ENCODE measurements at regions not wholly inside any gene's neighbourhood (a gene's known extent, or its start where the extent isn't known, plus 50 kb on each side); places are given as distances from the start of the nearest gene placed in this dataset.

DNA sequence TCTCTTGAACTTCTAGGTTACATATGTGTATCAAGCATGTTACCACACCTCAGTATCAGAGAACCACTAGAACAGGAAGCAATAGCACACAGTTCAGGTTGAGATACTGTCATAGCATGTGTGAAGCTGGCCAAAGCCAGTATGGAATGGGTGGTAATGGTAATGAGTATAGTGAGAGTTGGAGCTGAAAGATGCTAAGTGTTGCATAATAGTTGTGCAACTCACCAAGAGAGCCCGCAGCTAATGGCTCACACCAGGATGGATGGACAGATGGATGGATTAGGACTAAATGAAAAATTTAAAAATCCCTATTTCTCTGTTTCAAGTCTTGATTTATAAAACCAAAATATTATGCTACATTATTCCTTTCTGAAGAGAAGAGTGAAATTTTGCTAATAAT, 53.4 kb upstream of the KCNN2 start:
- Histone ChIP-seq H3K4me3 (ENCODE audit: low read depth in 2 of 2, low read length in 2 of 2) (no peak overlapping the region), H3K27ac (ENCODE audit: low read length) (no peak overlapping the region), H3K27me3 (ENCODE audit: control insufficient read depth, insufficient read depth, low read length) (no peaks in the 10 kb centered on the region), H3K9me3 (ENCODE audit: control insufficient read depth, insufficient read depth, low read depth, low read length) (no peaks in the 10 kb centered on the region), H3K36me3 (ENCODE audit: control insufficient read depth, insufficient read depth, low read length) (no peaks in the 10 kb centered on the region), H3K4me1 (ENCODE audit: control insufficient read depth, insufficient read depth, low read length) (no peaks in the 10 kb centered on the region)
- ATAC-seq, result no peak
- intact Hi-C loops (cut with micrococcal nuclease; ENCODE audit: unreplicated experiment), result no loop called here
- POLR2A ChIA-PET, result no interaction called here
- CTCF ChIA-PET, result interaction anchor here (0.5 kb wide), 1 partner anchor 469 kb away, joined by 4 read pairs; no protein-coding TSS in a partner anchor
- in situ Hi-C loops (cut with HindIII; ENCODE audit: low pct_unique_long_range_greater_than_20kb, low sequenced_read_pairs), result no loop called here
- BruUV-seq (replicated peaks), result no TSS peak
- no peak for DNase-seq (ENCODE audit: low read depth, low spot score)
- no peak for TF ChIP-seq SIN3A (IDR thresholded peaks at IDR 0.05; ENCODE audit: borderline replicate concordance, insufficient read depth, low read depth, low read length)
- TF ChIP-seq, protein P1, sequence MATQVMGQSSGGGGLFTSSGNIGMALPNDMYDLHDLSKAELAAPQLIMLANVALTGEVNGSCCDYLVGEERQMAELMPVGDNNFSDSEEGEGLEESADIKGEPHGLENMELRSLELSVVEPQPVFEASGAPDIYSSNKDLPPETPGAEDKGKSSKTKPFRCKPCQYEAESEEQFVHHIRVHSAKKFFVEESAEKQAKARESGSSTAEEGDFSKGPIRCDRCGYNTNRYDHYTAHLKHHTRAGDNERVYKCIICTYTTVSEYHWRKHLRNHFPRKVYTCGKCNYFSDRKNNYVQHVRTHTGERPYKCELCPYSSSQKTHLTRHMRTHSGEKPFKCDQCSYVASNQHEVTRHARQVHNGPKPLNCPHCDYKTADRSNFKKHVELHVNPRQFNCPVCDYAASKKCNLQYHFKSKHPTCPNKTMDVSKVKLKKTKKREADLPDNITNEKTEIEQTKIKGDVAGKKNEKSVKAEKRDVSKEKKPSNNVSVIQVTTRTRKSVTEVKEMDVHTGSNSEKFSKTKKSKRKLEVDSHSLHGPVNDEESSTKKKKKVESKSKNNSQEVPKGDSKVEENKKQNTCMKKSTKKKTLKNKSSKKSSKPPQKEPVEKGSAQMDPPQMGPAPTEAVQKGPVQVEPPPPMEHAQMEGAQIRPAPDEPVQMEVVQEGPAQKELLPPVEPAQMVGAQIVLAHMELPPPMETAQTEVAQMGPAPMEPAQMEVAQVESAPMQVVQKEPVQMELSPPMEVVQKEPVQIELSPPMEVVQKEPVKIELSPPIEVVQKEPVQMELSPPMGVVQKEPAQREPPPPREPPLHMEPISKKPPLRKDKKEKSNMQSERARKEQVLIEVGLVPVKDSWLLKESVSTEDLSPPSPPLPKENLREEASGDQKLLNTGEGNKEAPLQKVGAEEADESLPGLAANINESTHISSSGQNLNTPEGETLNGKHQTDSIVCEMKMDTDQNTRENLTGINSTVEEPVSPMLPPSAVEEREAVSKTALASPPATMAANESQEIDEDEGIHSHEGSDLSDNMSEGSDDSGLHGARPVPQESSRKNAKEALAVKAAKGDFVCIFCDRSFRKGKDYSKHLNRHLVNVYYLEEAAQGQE (IDR thresholded peaks at IDR 0.05; ENCODE audit: insufficient read depth in 1 of 2, low read depth in 2 of 2, low read length in 1 of 2), result no peak
- TF ChIP-seq TCF7L2 (IDR thresholded peaks at IDR 0.05; ENCODE audit: low read depth, low read length), result no peak
- no peak for TF ChIP-seq POLR2AphosphoS5 (IDR thresholded peaks at IDR 0.05; ENCODE audit: low read depth, low read length)
- TF ChIP-seq, protein P2, sequence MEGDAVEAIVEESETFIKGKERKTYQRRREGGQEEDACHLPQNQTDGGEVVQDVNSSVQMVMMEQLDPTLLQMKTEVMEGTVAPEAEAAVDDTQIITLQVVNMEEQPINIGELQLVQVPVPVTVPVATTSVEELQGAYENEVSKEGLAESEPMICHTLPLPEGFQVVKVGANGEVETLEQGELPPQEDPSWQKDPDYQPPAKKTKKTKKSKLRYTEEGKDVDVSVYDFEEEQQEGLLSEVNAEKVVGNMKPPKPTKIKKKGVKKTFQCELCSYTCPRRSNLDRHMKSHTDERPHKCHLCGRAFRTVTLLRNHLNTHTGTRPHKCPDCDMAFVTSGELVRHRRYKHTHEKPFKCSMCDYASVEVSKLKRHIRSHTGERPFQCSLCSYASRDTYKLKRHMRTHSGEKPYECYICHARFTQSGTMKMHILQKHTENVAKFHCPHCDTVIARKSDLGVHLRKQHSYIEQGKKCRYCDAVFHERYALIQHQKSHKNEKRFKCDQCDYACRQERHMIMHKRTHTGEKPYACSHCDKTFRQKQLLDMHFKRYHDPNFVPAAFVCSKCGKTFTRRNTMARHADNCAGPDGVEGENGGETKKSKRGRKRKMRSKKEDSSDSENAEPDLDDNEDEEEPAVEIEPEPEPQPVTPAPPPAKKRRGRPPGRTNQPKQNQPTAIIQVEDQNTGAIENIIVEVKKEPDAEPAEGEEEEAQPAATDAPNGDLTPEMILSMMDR (IDR thresholded peaks at IDR 0.05), result no peak

DNA sequence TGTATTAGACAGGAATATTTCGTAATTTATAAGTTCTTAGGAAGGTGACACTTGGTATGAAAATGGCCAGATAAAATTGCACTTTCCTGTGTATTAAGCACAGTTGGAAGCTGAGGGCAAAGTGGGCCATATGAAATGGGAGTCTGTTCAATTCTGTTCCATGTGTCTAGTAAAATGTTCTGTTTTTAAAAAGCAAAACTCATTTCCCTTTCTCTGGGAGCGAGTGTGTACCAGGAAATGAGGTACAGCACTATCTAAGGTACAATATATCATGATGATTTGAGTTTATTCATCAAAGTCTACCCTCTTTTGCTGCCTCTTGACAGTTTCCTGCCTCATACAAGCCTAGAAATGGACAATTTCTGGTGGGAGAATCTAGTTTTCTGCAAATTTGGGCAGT, 51.2 kb upstream of the KCNN2 start:
- H3K36me3 ChIP-seq (ENCODE audit: control insufficient read depth, insufficient read depth, low read length), result no peaks in the 10 kb centered on the region
- H3K27ac ChIP-seq (ENCODE audit: low read length), result no peak overlapping the region
- no peak overlapping the region for H3K4me3 ChIP-seq (ENCODE audit: low read depth in 2 of 2, low read length in 2 of 2)
- intact Hi-C loops (cut with micrococcal nuclease; ENCODE audit: unreplicated experiment), result no loop called here
- DNase-seq (ENCODE audit: low read depth, low spot score) (no peak), ATAC-seq (no peak)
- in situ Hi-C loops (cut with HindIII; ENCODE audit: low pct_unique_long_range_greater_than_20kb, low sequenced_read_pairs), result no loop called here
- H3K4me1 ChIP-seq (ENCODE audit: control insufficient read depth, insufficient read depth, low read length), result no peaks in the 10 kb centered on the region
- H3K27me3 ChIP-seq (ENCODE audit: control insufficient read depth, insufficient read depth, low read length), result no peaks in the 10 kb centered on the region
- no peaks in the 10 kb centered on the region for H3K9me3 ChIP-seq (ENCODE audit: control insufficient read depth, insufficient read depth, low read depth, low read length)
- CTCF ChIA-PET, result no interaction called here
- BruUV-seq (replicated peaks), result no TSS peak
- TF ChIP-seq, protein P2 (IDR thresholded peaks at IDR 0.05), result no peak
- TF ChIP-seq SIN3A (IDR thresholded peaks at IDR 0.05; ENCODE audit: borderline replicate concordance, insufficient read depth, low read depth, low read length), result no peak
- TF ChIP-seq POLR2AphosphoS5 (IDR thresholded peaks at IDR 0.05; ENCODE audit: low read depth, low read length), result no peak
- TF ChIP-seq TCF7L2 (IDR thresholded peaks at IDR 0.05; ENCODE audit: low read depth, low read length), result no peak
- TF ChIP-seq, protein P1 (IDR thresholded peaks at IDR 0.05; ENCODE audit: insufficient read depth in 1 of 2, low read depth in 2 of 2, low read length in 1 of 2), result no peak
- POLR2A ChIA-PET, result no interaction called here

Data from Panc1 (cell line).